ENCODE measurements at regions not wholly inside any gene's neighbourhood (a gene's known extent, or its start where the extent isn't known, plus 50 kb on each side); places are given as distances from the start of the nearest gene placed in this dataset.

- TF ChIP-seq CTCF (conservative IDR thresholded peaks at IDR 0.05; ENCODE audit: control insufficient read depth, insufficient read depth, low read depth, low read length): no peak
- DNase-seq (ENCODE audit: low read depth): no peak
- no peak overlapping the region for H3K4me3 ChIP-seq (ENCODE audit: control insufficient read depth, low read depth, low read length)
Observed at GRCh38 chr20:60662307-60662706, 589.8 kb upstream of the CDH4 start.

- TF ChIP-seq CTCF (conservative IDR thresholded peaks at IDR 0.05; ENCODE audit: control insufficient read depth, insufficient read depth, low read depth, low read length): no peak
- DNase-seq (ENCODE audit: low read depth): no peak
- no peak overlapping the region for H3K4me3 ChIP-seq (ENCODE audit: control insufficient read depth, low read depth, low read length)
Observed at GRCh38 chr20:60664106-60664505, 588.0 kb upstream of the CDH4 start.

GRCh38 chr20:60667641-60668040 lies 584.4 kb upstream of the CDH4 start:
- DNase-seq (ENCODE audit: low read depth): no peak
- TF ChIP-seq CTCF (conservative IDR thresholded peaks at IDR 0.05; ENCODE audit: control insufficient read depth, insufficient read depth, low read depth, low read length): no peak

GRCh38 chr20:60669211-60669610 lies 582.9 kb upstream of the CDH4 start:
- no peak overlapping the region for H3K4me3 ChIP-seq (ENCODE audit: control insufficient read depth, low read depth, low read length)
- DNase-seq (ENCODE audit: low read depth): no peak
- no peak for TF ChIP-seq CTCF (conservative IDR thresholded peaks at IDR 0.05; ENCODE audit: control insufficient read depth, insufficient read depth, low read depth, low read length)

More at GRCh38 chr20:60667641-60668040, 584.4 kb upstream of the CDH4 start:
- H3K4me3 ChIP-seq (ENCODE audit: control insufficient read depth, low read depth, low read length): no peak overlapping the region

GRCh38 chr20:60676011-60676410 lies 576.0 kb upstream of the CDH4 start:
- no peak for TF ChIP-seq CTCF (conservative IDR thresholded peaks at IDR 0.05; ENCODE audit: control insufficient read depth, insufficient read depth, low read depth, low read length)
- DNase-seq (ENCODE audit: low read depth): no peak
- H3K4me3 ChIP-seq (ENCODE audit: control insufficient read depth, low read depth, low read length): no peak overlapping the region

- no peak overlapping the region for H3K4me3 ChIP-seq (ENCODE audit: control insufficient read depth, low read depth, low read length)
- TF ChIP-seq CTCF (conservative IDR thresholded peaks at IDR 0.05; ENCODE audit: control insufficient read depth, insufficient read depth, low read depth, low read length): no peak
- no peak for DNase-seq (ENCODE audit: low read depth)
Observed at GRCh38 chr20:60677819-60678218, 574.2 kb upstream of the CDH4 start.

GRCh38 chr20:60680554-60680953 lies 571.5 kb upstream of the CDH4 start:
- no peak overlapping the region for H3K4me3 ChIP-seq (ENCODE audit: control insufficient read depth, low read depth, low read length)
- DNase-seq (ENCODE audit: low read depth): no peak
- no peak for TF ChIP-seq CTCF (conservative IDR thresholded peaks at IDR 0.05; ENCODE audit: control insufficient read depth, insufficient read depth, low read depth, low read length)

Measured in fibroblast of mammary gland (primary cell).